ENCODE measurements at regions not wholly inside any gene's neighbourhood (a gene's known extent, or its start where the extent isn't known, plus 50 kb on each side); places are given as distances from the start of the nearest gene placed in this dataset.

- 0% methylated on average over 2 of the region's 2 CpGs for WGBS (ENCODE audit: insufficient coverage, low coverage, missing lambda C conversion rate)
- intact Hi-C loops (cut with micrococcal nuclease): no loop called here
- FAIRE-seq: no peak
- Histone ChIP-seq H3K4me3 (no peak overlapping the region), H3K27ac (ENCODE audit: extremely low read depth, low read depth, low read length) (no peak overlapping the region), H3K9me1 (ENCODE audit: control insufficient read depth, insufficient read depth, low read length) (no peaks in the 10 kb centered on the region), H3K9me3 (replicated peaks; ENCODE audit: control insufficient read depth, insufficient read depth, low read depth, low read length) (no peaks in the 10 kb centered on the region), H3K79me2 (ENCODE audit: control insufficient read depth, insufficient read depth, low read length) (no peaks in the 10 kb centered on the region), H3K36me3 (ENCODE audit: control insufficient read depth, insufficient read depth, low read length) (no peaks in the 10 kb centered on the region), H3K27me3 (ENCODE audit: control insufficient read depth in 2 of 2, insufficient read depth in 2 of 2, low read length in 2 of 2) (no peaks in the 10 kb centered on the region), H3K4me2 (ENCODE audit: insufficient read depth, low read length) (no peak overlapping the region), H2AFZ (ENCODE audit: low read depth, low read length) (no peak overlapping the region), H3K4me1 (replicated peaks in 1 of 2; ENCODE audit: control insufficient read depth in 2 of 2, insufficient read depth in 2 of 2, low read length in 2 of 2) (no peaks in the 10 kb centered on the region), H3K9ac (ENCODE audit: insufficient read depth in 1 of 2, low read depth in 2 of 2, low read length in 2 of 2) (no peak overlapping the region), H4K20me1 (replicated peaks; ENCODE audit: control insufficient read depth, insufficient read depth, low read length) (no peaks in the 10 kb centered on the region)
- POLR2A ChIA-PET: no interaction called here
- CTCF ChIA-PET (ENCODE audit: low intra/inter-chr PET ratio): no interaction called here
- no peak for DNase-seq (ENCODE audit: extremely low read depth in 1 of 4, low spot score in 3 of 4)
- no TSS peak for BruUV-seq (replicated peaks)
- in situ Hi-C loops (cut with MboI): no loop called here
- ATAC-seq: no peak
- TF ChIP-seq, protein P1, sequence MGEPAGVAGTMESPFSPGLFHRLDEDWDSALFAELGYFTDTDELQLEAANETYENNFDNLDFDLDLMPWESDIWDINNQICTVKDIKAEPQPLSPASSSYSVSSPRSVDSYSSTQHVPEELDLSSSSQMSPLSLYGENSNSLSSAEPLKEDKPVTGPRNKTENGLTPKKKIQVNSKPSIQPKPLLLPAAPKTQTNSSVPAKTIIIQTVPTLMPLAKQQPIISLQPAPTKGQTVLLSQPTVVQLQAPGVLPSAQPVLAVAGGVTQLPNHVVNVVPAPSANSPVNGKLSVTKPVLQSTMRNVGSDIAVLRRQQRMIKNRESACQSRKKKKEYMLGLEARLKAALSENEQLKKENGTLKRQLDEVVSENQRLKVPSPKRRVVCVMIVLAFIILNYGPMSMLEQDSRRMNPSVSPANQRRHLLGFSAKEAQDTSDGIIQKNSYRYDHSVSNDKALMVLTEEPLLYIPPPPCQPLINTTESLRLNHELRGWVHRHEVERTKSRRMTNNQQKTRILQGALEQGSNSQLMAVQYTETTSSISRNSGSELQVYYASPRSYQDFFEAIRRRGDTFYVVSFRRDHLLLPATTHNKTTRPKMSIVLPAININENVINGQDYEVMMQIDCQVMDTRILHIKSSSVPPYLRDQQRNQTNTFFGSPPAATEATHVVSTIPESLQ (CRISPR knock-in tag; IDR thresholded peaks at IDR 0.05): no peak
- no peak for TF ChIP-seq FOXK1 (CRISPR knock-in tag; IDR thresholded peaks at IDR 0.05; ENCODE audit: borderline replicate concordance)
- TF ChIP-seq TCF7 (IDR thresholded peaks at IDR 0.05; ENCODE audit: borderline replicate concordance): no peak
Observed at GRCh38 chr13:97716746-97717145, 236.7 kb upstream of the IPO5 start.

GRCh38 chr13:97719736-97720135 is 233.7 kb upstream of the IPO5 start:
- H3K9me3 ChIP-seq (replicated peaks; ENCODE audit: control insufficient read depth, insufficient read depth, low read depth, low read length): no peaks in the 10 kb centered on the region
- CTCF ChIA-PET (ENCODE audit: low intra/inter-chr PET ratio): no interaction called here
- ATAC-seq (no peak), FAIRE-seq (no peak), DNase-seq (ENCODE audit: extremely low read depth in 1 of 4, low spot score in 3 of 4) (no peak)
- H3K27me3 ChIP-seq (ENCODE audit: control insufficient read depth in 2 of 2, insufficient read depth in 2 of 2, low read length in 2 of 2): no peaks in the 10 kb centered on the region
- TF ChIP-seq FOSL1 (tag; conservative IDR thresholded peaks at IDR 0.05): 0 out of 2 replicates have a peak, but pooled peaks have one; percentile 15
- no peak for TF ChIP-seq ZBED1 (IDR thresholded peaks at IDR 0.05)
- no peak for TF ChIP-seq BCL6 (CRISPR knock-in tag; IDR thresholded peaks at IDR 0.05)
- H2AFZ ChIP-seq (ENCODE audit: low read depth, low read length): no peak overlapping the region
- H3K27ac ChIP-seq (ENCODE audit: extremely low read depth, low read depth, low read length): no peak overlapping the region
- in situ Hi-C loops (cut with MboI) (no loop called here), intact Hi-C loops (cut with micrococcal nuclease) (no loop called here)
- POLR2A ChIA-PET: no interaction called here
- 3% methylated on average over 3 of the region's 3 CpGs for WGBS (ENCODE audit: insufficient coverage, low coverage, missing lambda C conversion rate)
- H3K36me3 ChIP-seq (ENCODE audit: control insufficient read depth, insufficient read depth, low read length): no peaks in the 10 kb centered on the region
- no peak overlapping the region for H3K9ac ChIP-seq (ENCODE audit: insufficient read depth in 1 of 2, low read depth in 2 of 2, low read length in 2 of 2)
- H3K9me1 ChIP-seq (ENCODE audit: control insufficient read depth, insufficient read depth, low read length): no peaks in the 10 kb centered on the region
- no peaks in the 10 kb centered on the region for H4K20me1 ChIP-seq (replicated peaks; ENCODE audit: control insufficient read depth, insufficient read depth, low read length)
- BruUV-seq (replicated peaks): no TSS peak
- no peaks in the 10 kb centered on the region for H3K79me2 ChIP-seq (ENCODE audit: control insufficient read depth, insufficient read depth, low read length)
- no peak overlapping the region for H3K4me3 ChIP-seq
- H3K4me2 ChIP-seq (ENCODE audit: insufficient read depth, low read length): no peak overlapping the region
- no peaks in the 10 kb centered on the region for H3K4me1 ChIP-seq (replicated peaks in 1 of 2; ENCODE audit: control insufficient read depth in 2 of 2, insufficient read depth in 2 of 2, low read length in 2 of 2)

Measured in K562 (cell line).